Brain microvascular endothelial cell (primary cell): ENCODE measurements at regions not wholly inside any gene's neighbourhood (a gene's known extent, or its start where the extent isn't known, plus 50 kb on each side); places are given as distances from the start of the nearest gene placed in this dataset.

ENCODE experiments used
- DNase-seq: peaks from one replicate; pipeline ENCODE4 v3.0.0-alpha.2; 2020
- H3K27ac ChIP-seq: fragments of 250-450 bp; sonication (Bioruptor Pico); 2 replicates; pipeline ENCODE4 v1.5.1; 2020; ENCODE audit warnings: mild to moderate bottlenecking, moderate library complexity
- H3K27me3 ChIP-seq: fragments of 250-450 bp; sonication (Bioruptor Pico); replicated peaks from 2 replicates; pipeline ENCODE4 v1.5.1; 2020; ENCODE audit warnings: mild to moderate bottlenecking
- H3K36me3 ChIP-seq: fragments of 250-450 bp; sonication (Bioruptor Pico); replicated peaks from 2 replicates; pipeline ENCODE4 v1.5.1; 2020; ENCODE audit warnings: mild to moderate bottlenecking
- H3K4me3 ChIP-seq: 2 replicates; pipeline ENCODE4 v1.5.1; 2011; ENCODE audit warnings: low read depth, mild to moderate bottlenecking, control low read depth, low read length, moderate library complexity
- in situ Hi-C: cut with HindIII; loops from 2 replicates; pipeline ENCODE4 v1.10.0; 2017; ENCODE audit warnings: low sequenced_read_pairs, low pct_ligation_motif_present
- TF ChIP-seq, protein P1 (sequence below): IDR thresholded peaks from 2 replicates; pipeline ENCODE4 v1.5.1; 2011; ENCODE audit warnings: low read depth, mild to moderate bottlenecking, moderate library complexity, low read length, control low read depth, inconsistent platforms; ENCODE audit errors: missing control alignments

DNA sequence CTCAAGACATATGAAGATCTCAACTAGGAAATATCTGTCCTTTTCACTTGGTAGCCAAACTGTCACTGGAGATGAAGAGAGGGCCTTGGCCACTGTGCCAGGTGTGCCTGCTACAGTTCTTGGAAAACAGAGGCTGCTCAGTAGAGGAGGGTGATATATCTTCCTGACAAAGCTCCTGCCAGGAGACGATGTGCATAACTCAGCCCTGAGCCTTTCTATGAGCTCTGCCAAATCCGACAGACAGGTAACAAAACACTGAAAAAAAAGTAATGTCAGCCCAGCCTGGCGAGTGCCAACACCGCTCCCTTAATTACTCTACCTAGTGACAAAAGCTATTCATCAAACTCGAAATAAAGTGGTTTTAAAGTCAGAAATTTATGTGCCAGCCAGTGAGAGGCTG lies 123.2 kb downstream of the MFSD1 start:
- H3K4me3 ChIP-seq: no peak overlapping the region
- no peaks in the 10 kb centered on the region for H3K36me3 ChIP-seq
- TF ChIP-seq, protein P1, sequence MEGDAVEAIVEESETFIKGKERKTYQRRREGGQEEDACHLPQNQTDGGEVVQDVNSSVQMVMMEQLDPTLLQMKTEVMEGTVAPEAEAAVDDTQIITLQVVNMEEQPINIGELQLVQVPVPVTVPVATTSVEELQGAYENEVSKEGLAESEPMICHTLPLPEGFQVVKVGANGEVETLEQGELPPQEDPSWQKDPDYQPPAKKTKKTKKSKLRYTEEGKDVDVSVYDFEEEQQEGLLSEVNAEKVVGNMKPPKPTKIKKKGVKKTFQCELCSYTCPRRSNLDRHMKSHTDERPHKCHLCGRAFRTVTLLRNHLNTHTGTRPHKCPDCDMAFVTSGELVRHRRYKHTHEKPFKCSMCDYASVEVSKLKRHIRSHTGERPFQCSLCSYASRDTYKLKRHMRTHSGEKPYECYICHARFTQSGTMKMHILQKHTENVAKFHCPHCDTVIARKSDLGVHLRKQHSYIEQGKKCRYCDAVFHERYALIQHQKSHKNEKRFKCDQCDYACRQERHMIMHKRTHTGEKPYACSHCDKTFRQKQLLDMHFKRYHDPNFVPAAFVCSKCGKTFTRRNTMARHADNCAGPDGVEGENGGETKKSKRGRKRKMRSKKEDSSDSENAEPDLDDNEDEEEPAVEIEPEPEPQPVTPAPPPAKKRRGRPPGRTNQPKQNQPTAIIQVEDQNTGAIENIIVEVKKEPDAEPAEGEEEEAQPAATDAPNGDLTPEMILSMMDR: no peak
- H3K27ac ChIP-seq: no peak overlapping the region
- H3K27me3 ChIP-seq: no peaks in the 10 kb centered on the region
- no peak for DNase-seq
- in situ Hi-C loops: no loop called here

DNA sequence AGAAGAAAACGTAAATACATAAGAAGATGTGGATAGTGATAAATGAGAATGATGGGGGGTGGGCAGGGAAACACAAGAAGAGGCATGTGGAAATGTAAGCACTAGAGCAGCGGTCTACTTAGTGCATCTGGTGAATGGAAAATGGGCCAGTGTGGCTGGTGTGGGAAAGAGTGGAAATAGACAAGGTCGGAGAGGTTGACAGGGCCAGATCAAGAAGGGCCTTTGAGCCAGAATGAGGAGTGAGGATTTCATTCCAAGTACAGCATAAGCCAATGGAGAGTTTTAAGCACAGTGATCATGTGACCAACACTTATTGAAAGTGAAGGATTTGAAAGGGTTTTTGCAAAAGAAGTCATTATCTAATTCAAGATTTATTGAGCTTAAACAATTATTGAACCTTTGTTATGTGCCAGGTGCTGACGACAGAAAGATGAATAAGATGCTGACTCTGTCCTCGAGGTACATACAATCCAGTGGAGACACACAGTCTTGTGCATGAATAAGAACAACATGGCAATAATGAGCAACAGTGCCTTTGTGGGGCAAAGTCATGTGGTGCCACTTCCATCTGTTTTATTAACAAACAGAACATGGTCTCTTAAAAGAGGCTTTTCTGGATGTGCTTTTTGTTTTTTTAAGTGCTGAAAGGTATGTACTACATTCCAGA lies 124.1 kb downstream of the MFSD1 start:
- no peaks in the 10 kb centered on the region for H3K27me3 ChIP-seq
- H3K36me3 ChIP-seq: no peaks in the 10 kb centered on the region
- H3K27ac ChIP-seq: no peak overlapping the region
- no peak overlapping the region for H3K4me3 ChIP-seq
- DNase-seq: no peak
- TF ChIP-seq, protein P1: no peak
- in situ Hi-C loops: no loop called here

DNA sequence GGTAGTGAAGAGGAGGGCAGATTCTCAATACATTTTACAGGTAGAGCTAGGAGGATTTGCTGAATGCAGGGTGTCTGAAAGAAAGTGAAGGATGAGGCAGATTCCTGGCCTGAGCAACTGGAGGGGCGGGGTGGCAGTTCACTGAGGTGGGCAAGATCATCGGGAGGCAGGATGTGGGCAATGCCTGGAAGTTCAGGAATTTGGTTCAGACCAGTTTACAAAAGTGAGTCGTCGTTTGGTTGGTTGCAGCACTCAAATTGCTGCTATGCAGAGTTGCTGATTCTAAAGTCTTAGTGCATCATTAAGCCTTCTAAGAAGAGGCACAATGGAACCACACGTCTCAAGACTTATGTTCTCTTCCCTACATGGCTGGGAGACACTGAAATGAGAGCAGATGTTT lies 134.0 kb downstream of the MFSD1 start:
- TF ChIP-seq, protein P1: no peak
- Histone ChIP-seq H3K27me3 (no peaks in the 10 kb centered on the region), H3K4me3 (no peak overlapping the region), H3K27ac (no peak overlapping the region), H3K36me3 (no peaks in the 10 kb centered on the region)
- in situ Hi-C loops: no loop called here
- DNase-seq: no peak

DNA sequence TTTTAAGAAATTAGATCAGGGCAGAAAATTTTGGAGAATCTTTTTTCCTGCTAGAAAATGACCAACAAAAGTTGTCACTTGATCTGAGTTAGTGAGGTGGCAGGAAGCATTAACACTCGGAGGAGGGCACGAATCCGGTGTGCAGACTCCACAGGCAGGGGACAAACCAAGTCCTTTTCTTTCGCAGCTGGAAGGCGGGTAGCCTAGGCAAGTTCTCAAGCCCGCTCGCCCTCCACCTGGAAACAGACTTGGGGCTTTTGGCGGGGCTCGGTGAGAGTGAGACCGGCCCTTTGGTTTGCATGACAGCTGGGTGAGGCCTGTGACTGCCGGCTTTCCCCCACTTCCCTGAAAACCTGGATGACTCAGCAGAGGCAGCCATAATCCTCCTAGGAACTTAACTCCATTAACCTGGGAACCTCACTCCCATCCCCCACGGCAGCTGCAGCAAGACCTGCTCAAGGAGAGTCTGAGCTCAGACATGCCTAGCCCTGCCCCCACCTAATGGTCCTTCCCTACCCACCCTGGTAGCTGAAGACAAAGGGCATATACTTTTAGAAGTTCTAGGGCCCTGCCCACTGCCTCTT lies 134.8 kb downstream of the MFSD1 start:
- no peak for DNase-seq
- no peaks in the 10 kb centered on the region for H3K36me3 ChIP-seq
- TF ChIP-seq, protein P1: no peak
- H3K27ac ChIP-seq: no peak overlapping the region
- in situ Hi-C loops: no loop called here
- no peak overlapping the region for H3K4me3 ChIP-seq
- no peaks in the 10 kb centered on the region for H3K27me3 ChIP-seq

DNA sequence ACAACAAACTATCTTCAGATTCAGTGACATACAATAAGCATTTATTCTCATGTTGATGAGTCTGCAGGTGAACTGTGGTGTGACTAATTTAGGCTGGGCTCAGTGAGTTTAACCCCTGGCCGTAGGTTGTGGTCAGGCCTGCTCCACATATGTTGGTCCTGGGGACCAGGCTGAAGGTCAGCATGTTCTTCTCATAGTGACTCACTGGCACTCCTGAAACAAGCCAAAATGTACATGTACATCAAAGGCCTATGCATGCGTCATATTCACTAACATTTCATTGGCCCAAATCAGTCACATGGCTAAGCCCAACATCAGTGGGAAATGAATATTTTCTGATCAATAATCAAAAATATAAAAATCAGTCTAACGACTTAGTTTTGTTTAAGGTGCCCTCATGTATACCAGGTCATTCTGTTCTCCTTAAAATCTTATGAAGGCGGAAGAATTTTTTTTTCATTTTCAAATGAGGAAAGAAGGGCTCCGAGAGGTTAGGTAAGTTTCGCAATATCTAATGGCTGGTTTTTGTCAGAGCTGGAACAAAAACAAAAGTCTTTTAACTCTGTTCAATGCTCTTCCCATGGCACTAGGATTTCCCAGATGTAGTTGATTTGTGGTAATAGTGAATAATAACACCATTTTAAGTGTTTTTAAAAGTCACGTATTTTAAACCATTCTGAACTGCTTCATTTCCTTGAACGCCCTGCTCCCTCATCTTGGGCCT lies 148.5 kb downstream of the MFSD1 start:
- H3K27ac ChIP-seq: no peak overlapping the region
- TF ChIP-seq, protein P1: no peak
- in situ Hi-C loops: no loop called here
- no peaks in the 10 kb centered on the region for H3K36me3 ChIP-seq
- H3K4me3 ChIP-seq: no peak overlapping the region
- no peaks in the 10 kb centered on the region for H3K27me3 ChIP-seq
- DNase-seq: no peak
